OCI-LY1 (cell line): ENCODE measurements at regions not wholly inside any gene's neighbourhood (a gene's known extent, or its start where the extent isn't known, plus 50 kb on each side); places are given as distances from the start of the nearest gene placed in this dataset.

Experiments
- H2AFZ ChIP-seq: fragments of 200-600 bp; sonication (generic), shearing (Covaris generic); 2 replicates; pipeline ENCODE4 v1.6.0; 2014; ENCODE audit warnings: antibody characterized with exemption, mild to moderate bottlenecking, low read length
- H3F3A ChIP-seq: fragments of 200-600 bp; sonication (generic), shearing (Covaris generic); 2 replicates; pipeline ENCODE4 v1.6.0; 2014; ENCODE audit warnings: mild to moderate bottlenecking, antibody characterized with exemption, low read length, moderate library complexity; ENCODE audit not compliant: insufficient read depth
- H3K27ac ChIP-seq: fragments of 200-600 bp; sonication (generic); 2 replicates; pipeline ENCODE4 v1.5.1; 2014; ENCODE audit warnings: low read length, mixed run types, mild to moderate bottlenecking, low read depth; ENCODE audit not compliant: poor library complexity, severe bottlenecking
- H3K27me3 ChIP-seq: fragments of 200-600 bp; sonication (generic); 2 replicates; pipeline ENCODE4 v1.6.0; 2014; ENCODE audit warnings: antibody characterized with exemption, mild to moderate bottlenecking, low read length, moderate library complexity; ENCODE audit not compliant: insufficient read depth
- H3K36me3 ChIP-seq: fragments of 200-600 bp; sonication (generic); 2 replicates; pipeline ENCODE4 v1.6.1; 2014; ENCODE audit warnings: mild to moderate bottlenecking, antibody characterized with exemption, low read length, moderate library complexity, mixed read lengths; ENCODE audit not compliant: insufficient read depth
- H3K4me1 ChIP-seq: fragments of 200-600 bp; sonication (generic); 2 replicates; pipeline ENCODE4 v1.5.1; 2014; ENCODE audit warnings: mild to moderate bottlenecking, low read length, moderate library complexity; ENCODE audit not compliant: insufficient read depth, severe bottlenecking
- H3K4me2 ChIP-seq: fragments of 200-600 bp; sonication (generic), shearing (Covaris generic); 2 replicates; pipeline ENCODE4 v1.6.1; 2014; ENCODE audit warnings: low read length
- H3K4me3 ChIP-seq: fragments of 200-600 bp; sonication (generic); 2 replicates; pipeline ENCODE4 v1.5.1; 2014; ENCODE audit warnings: low read length, low read depth, mild to moderate bottlenecking, mixed read lengths; ENCODE audit not compliant: poor library complexity, severe bottlenecking
- H3K79me2 ChIP-seq: fragments of 200-600 bp; shearing (Covaris generic); 2 replicates; pipeline ENCODE4 v1.6.1; 2016; ENCODE audit warnings: mixed run types, low read length, mixed read lengths; ENCODE audit not compliant: insufficient read depth
- H3K9ac ChIP-seq: fragments of 200-600 bp; sonication (generic), shearing (Covaris generic); 2 replicates; pipeline ENCODE4 v1.6.1; 2014; ENCODE audit warnings: mild to moderate bottlenecking, low read length, mixed read lengths
- H3K9me2 ChIP-seq: fragments of 200-600 bp; sonication (generic), shearing (Covaris generic); 2 replicates; pipeline ENCODE4 v1.6.1; 2014; ENCODE audit warnings: low read depth, mild to moderate bottlenecking, low read length, mixed read lengths
- H3K9me3 ChIP-seq: fragments of 200-600 bp; shearing (Covaris generic); 2 replicates; pipeline ENCODE4 v1.6.1; 2014; ENCODE audit warnings: low read length, mixed read lengths
- H4K20me1 ChIP-seq: fragments of 200-600 bp; sonication (generic), shearing (Covaris generic); 2 replicates; pipeline ENCODE4 v1.6.0; 2016; ENCODE audit warnings: mild to moderate bottlenecking, low read length; ENCODE audit not compliant: insufficient read depth
- CTCF ChIP-seq: fragments of 200-600 bp; sonication (generic), shearing (Covaris generic); IDR thresholded peaks from 2 replicates; pipeline ENCODE4 v1.5.1; 2017; ENCODE audit warnings: mild to moderate bottlenecking, antibody characterized with exemption, low read length, moderate library complexity, mixed read lengths
- EZH2 ChIP-seq: fragments of 200-600 bp; sonication (generic), shearing (Covaris generic); IDR thresholded peaks from 2 replicates; pipeline ENCODE4 v1.8.0; 2017; ENCODE audit warnings: borderline replicate concordance, mixed run types, mild to moderate bottlenecking, antibody characterized with exemption, low read length, moderate library complexity, mixed read lengths

GRCh38 chr10:43701295-43701694, 52.6 kb upstream of the ZNF32 start:
- Histone ChIP-seq H3K27me3 (no peaks in the 10 kb centered on the region), H3F3A (no peaks in the 10 kb centered on the region), H3K4me3 (no peak overlapping the region), H3K27ac (no peak overlapping the region), H3K9ac (no peak overlapping the region), H2AFZ (no peak overlapping the region), H3K9me2 (no peaks in the 10 kb centered on the region), H3K4me1 (no peaks in the 10 kb centered on the region), H3K9me3 (no peaks in the 10 kb centered on the region), H4K20me1 (no peaks in the 10 kb centered on the region), H3K4me2 (no peak overlapping the region), H3K36me3 (no peaks in the 10 kb centered on the region), H3K79me2 (no peaks in the 10 kb centered on the region)
- TF ChIP-seq EZH2 (no peak), CTCF (no peak)

- Histone ChIP-seq H3K9me3 (no peaks in the 10 kb centered on the region), H3K79me2 (no peaks in the 10 kb centered on the region), H3K36me3 (no peaks in the 10 kb centered on the region), H3K27ac (no peak overlapping the region), H3K9me2 (no peaks in the 10 kb centered on the region), H4K20me1 (no peaks in the 10 kb centered on the region), H3K4me1 (no peaks in the 10 kb centered on the region), H3K4me2 (no peak overlapping the region), H3F3A (no peaks in the 10 kb centered on the region), H3K27me3 (no peaks in the 10 kb centered on the region), H3K9ac (no peak overlapping the region), H3K4me3 (no peak overlapping the region), H2AFZ (no peak overlapping the region)
- no peak for TF ChIP-seq EZH2
- no peak for TF ChIP-seq CTCF
Measured at GRCh38 chr10:43700306-43700705, 51.6 kb upstream of the ZNF32 start.

- Histone ChIP-seq H3K4me1 (no peaks in the 10 kb centered on the region), H4K20me1 (no peaks in the 10 kb centered on the region), H3K36me3 (no peaks in the 10 kb centered on the region), H3K9ac (no peak overlapping the region), H3K79me2 (no peaks in the 10 kb centered on the region), H3K4me2 (no peak overlapping the region), H3K9me3 (no peaks in the 10 kb centered on the region), H3K27me3 (no peaks in the 10 kb centered on the region), H3K9me2 (no peaks in the 10 kb centered on the region), H3K27ac (no peak overlapping the region), H3K4me3 (no peak overlapping the region), H2AFZ (no peak overlapping the region), H3F3A (no peaks in the 10 kb centered on the region)
- TF ChIP-seq CTCF (no peak), EZH2 (no peak)
Measured at GRCh38 chr10:43699516-43699915, 50.8 kb upstream of the ZNF32 start.
